HG02981 (cell line): ENCODE measurements at regions not wholly inside any gene's neighbourhood (a gene's known extent, or its start where the extent isn't known, plus 50 kb on each side); places are given as distances from the start of the nearest gene placed in this dataset.
"Not testable (repeated sequence)": the region's sequence is repeated elsewhere in the genome, so short reads cannot be mapped to it uniquely, and the experiment has no call there.

Experiments
- ATAC-seq: cut with Tn5 transposase; IDR thresholded peaks from one replicate; pipeline ENCODE4 v1.9.1; 2021; ENCODE audit warnings: mild to moderate bottlenecking, moderate library complexity; ENCODE audit not compliant: unreplicated experiment

DNA sequence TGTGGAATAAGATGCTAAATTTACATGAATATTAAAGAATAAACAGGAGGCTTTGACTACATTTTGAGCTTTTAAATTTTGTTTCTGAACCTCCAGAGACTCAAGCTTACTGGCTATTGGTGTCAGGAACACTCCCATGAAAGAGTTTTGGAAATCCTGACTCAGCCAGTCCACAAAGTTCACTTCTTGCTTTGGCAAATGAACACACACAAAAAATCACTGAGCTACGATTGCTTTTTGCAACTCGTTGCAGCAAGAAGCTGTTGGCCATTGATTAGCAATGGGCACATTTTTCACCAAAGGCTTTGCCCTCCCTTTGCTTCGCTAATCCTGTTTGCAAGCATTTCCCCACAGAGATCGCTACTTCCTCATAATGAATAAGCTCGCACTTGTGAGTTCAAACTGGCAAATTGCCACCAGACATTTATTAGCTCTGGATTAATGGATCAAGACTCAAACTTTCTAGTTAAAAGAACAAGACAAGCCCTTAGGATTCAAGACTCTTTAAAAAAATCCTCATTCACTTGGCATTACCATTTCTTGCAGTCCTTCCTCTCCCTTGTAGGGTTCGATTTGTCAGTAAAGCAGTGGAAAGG, 343.2 kb upstream of the ONECUT1 start:
- ATAC-seq, result no peak

DNA sequence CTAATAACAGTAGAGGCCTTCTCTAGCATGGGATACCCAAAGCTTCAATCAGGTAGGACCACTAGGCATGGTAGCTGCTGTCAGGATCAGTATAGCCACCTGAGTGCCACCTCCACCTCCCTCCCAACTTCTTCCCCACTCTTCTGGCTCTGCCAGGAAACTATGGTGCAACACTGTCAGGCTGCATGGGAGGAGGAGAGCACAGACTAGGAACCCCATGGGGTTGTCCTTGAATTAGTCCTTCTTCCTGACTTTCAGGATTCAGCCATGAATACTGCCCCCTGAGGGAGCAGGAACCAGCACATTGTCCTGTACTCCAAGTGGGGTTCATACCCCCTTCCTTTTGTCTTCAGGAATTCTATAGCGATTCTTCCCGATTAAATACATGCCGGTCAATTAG, 340.8 kb upstream of the ONECUT1 start:
- ATAC-seq, result no peak

DNA sequence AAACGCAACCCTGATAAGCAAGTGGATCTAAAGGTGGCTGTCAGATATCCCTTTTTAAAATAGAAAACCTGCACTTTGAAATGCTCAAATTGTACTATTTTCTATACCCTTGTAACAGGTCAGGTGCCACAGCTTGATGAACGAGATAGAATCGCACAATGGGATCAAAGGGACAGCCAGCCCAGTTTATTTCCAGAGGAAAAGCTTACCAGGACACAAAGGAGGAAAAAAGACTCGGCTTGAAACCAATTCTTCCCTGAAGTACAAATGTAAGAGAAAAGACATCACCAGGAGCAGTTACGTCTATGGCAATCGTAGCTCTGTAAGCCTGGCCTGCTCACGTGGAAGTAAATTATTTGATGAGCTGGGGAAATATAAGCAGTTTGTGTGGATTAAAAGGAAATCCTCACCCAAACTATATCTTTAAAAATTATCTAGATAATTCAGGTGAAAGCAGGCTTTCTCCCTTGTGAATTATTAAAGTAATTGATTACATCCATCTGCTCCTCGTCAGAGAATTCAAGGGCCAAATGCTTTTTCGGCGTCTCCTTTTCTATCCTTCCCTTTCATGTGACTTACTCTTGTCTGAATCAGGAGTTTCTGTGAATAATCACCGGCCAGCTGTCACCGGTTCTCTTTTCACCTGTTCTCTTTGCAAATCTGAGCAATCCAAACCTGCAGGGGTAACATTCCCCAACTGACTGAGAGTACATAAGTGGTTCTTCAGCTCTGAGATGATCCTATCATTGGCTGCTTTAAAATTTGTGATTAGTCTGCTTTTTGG, 339.2 kb upstream of the ONECUT1 start:
- no peak for ATAC-seq

DNA sequence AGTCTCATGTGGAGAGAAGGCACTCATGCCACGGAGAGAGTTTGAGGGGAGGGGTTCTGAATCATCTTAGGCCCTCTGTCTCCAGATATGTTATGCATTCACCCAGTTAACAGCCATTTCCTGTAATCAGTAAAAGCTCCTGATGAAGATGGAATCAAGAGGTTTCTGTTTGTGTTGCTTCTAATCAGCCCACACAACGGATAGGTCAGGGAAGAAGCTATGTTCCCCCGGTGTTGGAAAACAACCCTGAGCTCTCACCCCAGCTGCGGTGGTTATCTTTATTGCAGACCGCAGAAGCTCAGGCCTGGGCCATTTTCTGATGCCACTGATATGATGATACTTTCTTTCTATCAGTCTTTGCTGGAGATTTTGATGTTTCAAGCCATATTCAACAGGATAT, 338.5 kb upstream of the ONECUT1 start:
- ATAC-seq, result no peak

DNA sequence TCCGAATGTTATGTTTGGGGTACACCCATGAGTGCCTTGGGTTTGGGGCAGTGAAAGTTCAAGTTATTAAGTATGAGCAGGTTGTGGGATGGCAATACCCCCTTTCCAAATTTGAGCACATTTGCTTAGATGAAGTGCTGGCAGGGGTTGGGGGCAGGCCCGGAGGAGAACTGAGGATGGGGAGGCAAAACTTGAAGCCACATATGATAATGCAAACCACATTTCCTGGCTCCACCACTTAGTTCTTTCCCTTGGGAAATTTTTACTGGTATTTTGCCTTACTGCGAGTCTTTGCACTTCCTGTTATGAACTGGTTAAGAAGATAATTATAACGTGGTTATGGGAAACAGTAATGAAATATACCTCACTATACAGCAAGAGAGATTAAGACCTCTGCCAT, 336.0 kb upstream of the ONECUT1 start:
- no peak for ATAC-seq

DNA sequence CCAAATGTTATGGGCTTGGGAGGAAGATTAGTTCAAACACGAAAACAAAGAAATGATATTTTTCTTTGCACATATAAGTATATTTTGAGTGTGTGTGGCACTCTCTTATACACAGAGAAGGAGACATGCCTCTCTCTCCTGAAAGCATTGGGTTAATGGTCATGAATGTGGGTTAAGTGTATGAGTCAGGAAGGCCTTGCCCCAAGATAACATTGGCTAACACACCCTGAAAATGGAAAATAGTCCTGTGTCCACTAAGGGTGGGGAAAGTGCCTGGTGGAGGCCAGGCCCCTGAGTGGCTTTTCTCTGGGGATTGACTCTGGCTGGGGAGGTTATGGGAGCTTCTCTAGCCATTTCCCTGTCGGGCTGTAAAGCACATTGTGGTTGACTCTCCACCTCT, 332.7 kb upstream of the ONECUT1 start:
- ATAC-seq, result no peak

DNA sequence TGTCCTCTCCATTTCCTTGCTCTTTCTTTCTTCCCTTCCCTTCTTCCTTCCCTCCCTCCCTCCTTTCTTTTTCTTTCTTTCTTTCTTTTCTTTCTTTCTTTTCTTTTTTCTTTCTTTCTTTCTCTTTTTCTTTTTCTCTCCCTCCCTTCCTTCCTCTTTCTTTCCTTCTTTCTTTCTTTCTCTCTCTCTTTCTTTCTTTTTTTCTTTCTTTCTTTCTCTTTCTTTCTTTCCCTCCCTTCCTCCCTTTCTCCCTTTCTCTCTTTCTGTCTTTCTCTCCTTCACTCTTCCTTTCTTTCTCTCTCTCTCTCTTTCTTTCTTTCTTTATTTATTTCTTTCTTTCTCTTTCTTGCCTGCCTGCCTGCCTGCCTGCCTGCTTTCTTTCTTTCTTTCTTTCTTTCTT, 326.8 kb upstream of the ONECUT1 start:
- not testable (repeated sequence) for ATAC-seq

DNA sequence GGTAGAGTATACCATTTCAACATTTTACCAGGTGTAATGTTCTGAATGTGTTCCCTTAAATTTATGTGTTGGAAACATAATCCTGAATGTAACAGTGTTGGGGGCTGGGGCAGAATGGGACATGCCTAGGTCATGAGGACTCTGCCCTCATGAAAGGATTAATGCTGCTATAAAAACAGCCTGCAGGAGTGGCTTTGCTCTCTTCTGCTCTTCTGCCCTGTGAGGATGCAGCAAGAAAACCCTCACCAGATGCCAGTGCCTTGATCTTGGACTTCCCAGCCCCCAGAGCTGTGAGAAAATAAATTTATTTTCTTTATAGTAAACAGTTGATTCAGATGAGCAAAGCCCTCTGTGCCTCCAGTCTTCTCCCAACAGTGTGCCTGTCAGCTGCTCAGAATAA, 326.0 kb upstream of the ONECUT1 start:
- no peak for ATAC-seq

DNA sequence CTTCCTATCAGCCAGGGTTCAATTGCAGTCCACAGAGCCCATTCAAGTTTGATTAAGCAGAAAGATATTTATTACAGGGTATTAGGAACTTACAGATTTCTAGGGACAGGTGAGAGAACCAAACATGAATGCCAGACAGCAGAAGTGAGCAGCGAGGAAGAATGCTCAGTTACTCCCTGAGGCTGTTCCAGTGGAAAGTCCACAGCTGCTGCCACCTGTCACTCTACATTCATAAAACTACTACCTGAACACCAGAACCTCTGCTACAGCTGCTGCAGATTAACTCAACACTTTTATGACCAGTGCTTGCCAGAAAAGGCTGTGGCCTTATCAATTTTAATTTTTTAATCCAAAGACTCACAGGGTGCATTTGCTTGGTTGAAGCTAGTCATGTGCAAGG, 325.4 kb upstream of the ONECUT1 start:
- no peak for ATAC-seq

DNA sequence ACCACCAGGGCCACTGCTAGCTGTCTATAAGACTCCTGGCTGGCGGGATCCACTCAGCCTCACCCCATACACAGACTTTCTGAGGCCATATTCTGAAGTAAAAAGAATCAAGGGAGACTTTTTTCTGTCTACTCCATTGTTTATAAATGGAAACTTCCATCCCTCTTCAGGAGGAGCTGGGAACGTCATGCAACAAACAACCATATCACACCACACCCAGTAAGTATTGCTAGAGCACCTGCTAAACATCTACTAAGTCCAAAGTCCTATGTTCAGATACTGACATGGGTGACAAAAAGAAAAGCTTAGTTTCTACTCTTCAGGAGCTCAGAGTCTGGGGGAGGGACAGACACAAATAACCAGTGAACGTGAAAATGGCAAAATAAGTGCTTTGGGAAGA, 324.8 kb upstream of the ONECUT1 start:
- no peak for ATAC-seq

DNA sequence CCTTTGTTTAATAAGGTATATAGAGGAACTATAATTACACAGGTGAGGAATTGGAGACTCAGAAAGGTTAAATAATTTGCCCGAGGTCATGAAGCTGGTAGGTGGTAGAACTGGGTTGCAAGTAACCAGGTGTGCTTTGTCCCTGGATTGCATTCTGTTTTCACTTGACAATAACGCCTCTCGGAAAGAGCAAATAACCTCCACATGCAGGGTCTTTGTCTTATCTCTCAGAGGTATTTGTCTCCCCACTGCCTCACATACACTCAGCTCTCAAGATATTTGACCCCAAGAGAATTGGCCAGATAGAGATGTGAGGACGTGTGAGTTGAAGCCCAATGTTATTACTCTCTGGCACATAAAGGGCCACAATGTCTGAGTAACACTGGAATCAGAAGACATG, 320.9 kb upstream of the ONECUT1 start:
- ATAC-seq, result no peak

DNA sequence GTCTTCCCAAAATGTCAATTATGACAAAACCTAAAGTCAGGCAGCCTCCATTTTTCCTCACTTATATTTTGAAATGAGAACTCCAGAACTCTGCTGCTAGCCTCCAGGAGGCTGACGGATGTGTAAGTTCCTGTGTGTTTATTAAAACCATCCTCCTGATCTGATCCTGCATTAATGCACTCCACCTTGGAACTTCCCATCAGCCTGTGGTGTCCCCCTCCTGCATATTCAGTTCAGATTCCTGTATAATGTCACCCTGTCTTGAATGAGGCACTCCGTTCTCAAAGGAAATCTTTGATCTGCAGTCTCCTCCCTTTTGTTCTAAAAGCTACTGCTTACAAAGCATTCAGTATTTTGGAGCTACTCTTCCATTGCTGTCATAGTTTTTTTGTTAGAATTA, 318.2 kb upstream of the ONECUT1 start:
- ATAC-seq, result no peak

DNA sequence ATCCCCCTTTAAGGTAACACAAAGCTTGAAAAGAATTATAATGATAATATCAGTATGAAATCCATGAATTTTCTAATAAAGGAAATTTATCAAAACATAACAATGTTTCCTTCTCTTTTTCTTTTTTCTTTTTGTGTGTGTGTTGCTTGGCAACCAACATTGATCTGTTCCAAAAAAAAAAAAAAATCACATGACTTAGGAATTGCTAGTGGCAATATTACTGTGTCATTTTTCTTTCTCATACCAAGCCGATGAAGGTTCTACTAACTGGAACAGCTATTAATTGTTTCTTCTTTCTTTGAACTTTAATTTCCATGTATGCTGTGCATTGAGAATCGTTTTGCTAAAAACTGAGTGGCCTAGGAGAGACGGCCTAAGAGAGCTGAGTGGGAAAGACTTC, 317.7 kb upstream of the ONECUT1 start:
- ATAC-seq, result no peak

DNA sequence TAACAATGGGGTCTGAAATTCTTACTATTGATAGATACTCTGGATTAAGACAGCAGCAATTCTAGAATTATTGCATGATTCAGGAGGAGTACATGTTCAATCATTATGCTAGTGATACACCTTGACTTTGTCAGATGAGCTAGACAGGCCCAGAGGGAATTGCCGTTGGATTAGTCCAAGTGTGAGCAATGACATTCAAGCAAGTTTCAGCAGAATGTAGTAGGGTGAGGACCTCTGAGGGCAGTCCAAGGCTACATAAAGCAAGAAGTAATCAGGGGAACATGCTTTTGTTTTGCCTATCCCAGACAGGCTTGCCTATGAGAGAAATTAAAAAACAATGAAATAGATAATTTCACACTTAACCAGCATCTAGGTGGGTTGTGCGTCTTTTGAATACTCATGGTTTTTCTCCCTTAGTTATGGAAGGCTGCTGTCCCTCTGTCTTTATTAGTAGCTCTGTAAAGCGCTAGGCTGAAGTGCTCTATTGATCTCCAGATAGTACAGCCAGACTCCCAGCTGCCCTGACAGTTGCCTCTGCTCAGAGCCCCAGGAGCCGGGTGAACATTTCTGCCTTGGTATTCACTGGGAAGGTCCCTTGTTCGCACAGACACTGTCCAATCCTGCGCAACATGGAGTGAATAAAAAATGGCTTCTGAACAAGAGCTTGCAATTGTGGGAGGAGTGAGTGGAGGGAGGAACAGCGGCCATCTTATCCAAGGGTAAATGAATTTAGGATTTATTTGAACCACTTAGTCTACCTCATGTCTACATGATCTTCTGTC, 316.6 kb upstream of the ONECUT1 start:
- no peak for ATAC-seq

DNA sequence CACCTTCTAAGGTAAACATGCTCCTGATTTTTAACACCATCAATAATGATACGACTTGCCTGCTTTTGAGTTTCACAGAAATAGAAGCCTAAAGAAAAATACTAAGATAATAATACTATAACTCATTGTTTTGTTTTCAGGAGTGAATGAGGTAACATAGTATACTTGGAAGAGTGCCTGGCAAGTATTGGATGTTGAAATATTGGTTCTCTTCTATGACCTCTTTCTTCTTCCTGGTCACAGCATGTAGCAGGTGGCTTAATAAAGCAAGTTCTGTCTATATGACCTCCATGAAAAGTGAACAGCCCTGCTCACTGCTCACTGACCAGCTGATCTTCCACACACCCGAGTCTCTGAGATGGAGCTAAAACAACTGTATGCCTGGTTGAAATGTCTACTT, 312.3 kb upstream of the ONECUT1 start:
- no peak for ATAC-seq

DNA sequence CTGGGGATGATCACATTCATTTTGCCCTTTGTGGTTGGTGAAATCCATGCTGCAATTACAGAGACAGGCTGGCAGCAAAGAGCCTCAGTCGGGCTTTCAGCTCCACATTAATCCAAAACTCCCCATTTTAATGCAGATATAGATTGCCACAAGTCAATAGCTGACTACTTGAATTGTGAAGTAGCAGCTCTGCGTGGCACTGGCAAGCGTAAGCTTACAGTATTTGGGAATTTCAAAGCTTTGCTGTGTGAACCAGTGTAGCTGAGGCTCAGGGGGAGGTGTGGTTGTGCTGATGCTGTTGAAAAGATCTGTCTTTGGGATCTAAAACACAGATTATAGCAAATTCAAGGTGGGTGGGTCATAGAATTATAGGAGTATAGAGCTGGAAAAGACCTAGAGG, 290.3 kb upstream of the ONECUT1 start:
- no peak for ATAC-seq

DNA sequence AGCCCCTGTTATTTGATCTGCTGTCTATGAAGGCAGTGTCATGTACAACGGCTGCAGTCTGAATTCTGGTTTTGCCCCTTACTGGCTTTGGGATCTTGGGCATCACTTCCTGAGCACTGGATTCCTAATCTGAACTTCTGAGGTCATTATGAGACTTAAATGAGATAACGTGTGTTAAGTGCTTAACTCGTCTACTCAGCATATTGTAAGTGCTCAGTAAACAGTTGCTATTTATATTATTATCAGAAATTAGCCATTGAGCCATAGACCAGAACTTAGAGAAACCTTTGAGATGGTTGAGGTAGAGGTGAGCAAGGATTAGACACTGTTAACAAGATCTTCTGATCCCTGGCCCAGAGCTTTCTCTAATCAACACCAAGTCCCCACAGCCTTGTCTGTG, 284.1 kb upstream of the ONECUT1 start:
- ATAC-seq, result no peak

DNA sequence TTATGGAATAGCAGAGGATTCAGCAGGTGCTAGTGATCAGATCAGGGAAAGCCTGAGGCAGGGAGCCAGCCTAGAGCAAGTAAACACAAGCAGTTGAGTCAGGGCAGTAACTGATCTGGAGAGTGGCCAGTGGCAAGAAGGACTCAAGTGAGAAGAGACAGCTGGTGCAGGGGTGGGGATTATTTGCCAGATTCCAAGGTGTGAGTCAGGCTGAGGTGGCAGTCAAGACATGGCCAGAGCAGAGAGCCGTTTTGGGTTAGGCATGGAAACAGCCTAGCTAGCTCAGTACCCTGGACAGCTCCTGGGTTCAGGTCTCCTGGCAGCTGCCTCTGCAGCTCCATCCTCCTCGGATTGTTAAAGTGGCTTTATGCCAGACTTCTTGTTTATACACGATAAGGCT, 281.9 kb upstream of the ONECUT1 start:
- no peak for ATAC-seq

DNA sequence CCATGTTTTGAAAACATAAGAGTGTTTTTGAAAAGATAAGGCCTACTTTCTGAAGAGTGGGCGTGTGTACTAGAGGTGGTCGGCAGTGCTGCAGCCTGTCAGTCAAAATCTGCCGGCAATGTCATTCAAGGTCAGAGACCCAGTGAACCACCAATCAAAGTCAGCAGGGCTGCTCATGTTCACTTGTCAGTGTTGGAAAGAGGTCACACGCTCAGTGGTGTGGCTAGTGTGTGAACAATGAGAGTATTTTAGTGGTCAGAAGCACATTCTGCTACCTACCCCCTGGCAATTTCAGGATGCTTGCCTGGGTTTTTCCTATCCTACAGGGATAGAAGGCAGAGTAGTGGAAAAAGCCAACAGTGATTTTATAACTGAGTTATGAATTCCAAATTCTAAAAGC, 278.5 kb upstream of the ONECUT1 start:
- no peak for ATAC-seq

DNA sequence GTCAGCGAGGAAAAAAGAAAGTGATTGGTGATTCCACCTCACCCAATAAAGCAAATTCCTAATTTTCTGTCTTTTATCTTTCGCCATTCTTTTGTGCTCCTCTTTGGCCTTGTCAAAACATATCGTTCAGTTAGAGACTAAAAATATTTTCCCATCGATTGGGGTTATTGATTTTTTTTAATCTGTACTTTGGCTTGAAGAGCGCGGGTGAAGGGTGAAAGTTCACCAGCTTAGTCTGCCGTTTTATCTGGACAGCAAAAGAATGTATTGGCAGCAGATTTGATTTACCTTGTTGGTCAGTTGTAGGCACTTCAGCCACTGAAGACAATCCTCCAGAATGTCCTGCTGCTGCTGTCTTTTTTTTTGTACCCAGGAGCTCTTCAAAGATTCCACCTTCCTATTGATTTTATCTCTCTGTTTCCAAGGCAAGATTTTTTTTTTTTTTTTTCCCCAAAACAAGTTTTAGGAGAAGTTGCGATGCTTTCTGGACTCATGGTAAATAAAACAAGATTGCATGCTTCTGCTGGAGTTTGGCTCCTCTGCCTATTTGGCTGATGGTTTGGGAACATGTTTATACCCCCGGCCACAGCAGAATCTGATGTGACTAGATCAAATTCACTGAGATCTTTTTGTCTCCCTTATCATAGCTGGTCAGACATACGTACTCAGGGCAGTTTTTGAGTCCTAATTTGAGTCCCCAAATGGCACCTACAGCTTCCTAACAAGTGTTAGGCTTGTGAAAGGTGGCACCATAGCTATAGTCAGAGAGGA, 269.3 kb upstream of the ONECUT1 start:
- no peak for ATAC-seq

DNA sequence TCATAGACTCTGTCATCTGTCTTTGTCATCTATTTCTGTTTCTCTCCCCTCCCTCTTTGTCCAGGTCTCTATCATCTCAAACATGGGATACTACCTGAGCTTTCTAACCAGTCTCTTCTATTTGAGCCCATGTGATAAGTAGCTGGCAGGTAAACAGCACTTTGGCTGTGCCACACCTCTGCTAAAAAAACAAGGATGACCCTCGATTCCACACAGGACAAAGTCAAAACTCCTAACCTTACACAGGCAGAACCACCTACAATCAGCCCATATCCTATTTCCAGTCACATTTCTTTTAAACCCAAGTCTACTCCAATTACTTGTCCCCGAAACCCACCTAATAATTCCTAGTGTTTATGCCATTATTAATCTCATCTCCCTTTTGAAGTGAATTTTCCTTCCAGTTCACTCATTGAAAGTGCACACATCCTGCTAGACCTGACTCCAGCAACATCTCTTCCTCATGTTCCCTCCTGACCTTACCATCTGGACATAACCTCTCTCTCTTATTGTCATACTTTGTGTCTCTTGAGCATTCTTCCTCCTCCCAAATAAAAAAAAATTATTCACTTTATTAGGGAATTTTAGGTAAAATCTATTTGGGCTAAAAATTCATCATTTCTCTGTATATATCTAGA, 256.1 kb upstream of the ONECUT1 start:
- no peak for ATAC-seq
